ENCODE measurements at regions not wholly inside any gene's neighbourhood (a gene's known extent, or its start where the extent isn't known, plus 50 kb on each side); places are given as distances from the start of the nearest gene placed in this dataset.

DNA sequence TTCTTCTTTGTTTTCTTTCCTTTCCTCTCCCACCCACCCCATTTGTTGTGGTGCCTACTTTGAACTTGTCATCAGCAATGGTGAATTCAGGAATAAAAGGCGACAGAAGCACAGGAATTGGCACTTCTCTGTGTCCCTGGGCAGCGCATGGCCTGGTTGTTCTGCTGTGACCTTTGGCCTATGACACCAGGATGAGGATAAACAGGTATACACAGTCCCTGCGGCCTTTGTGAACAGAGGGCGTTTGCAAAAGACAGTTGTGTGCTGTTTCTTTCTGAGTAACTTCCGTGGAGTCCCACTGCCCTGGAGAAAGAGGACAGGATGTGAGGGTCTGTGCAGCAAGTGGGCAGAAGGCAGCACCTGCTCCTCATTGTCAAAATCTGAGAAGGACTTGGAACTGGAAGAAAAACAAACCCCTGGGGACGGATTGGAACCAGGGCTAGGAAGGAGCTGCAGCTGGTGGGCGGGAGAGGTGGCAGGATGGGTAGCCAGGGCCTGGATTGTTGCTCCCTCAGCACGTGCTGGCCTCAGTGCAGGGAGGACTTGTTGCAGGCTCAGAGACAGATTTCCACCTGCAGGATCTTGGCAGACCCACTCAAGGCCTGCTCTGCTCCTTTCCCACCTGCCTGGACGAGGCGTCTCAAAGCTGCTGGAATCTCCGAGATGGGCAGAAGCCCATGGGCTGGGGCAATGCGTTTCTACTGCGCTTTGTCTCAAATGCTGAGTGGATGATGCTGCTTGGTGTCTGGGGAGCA lies 159.5 kb downstream of the ACKR3 start:
- 81 to 87% (median 83%) methylated on average over 13 of the region's 13 CpGs for WGBS, 3 donors

DNA sequence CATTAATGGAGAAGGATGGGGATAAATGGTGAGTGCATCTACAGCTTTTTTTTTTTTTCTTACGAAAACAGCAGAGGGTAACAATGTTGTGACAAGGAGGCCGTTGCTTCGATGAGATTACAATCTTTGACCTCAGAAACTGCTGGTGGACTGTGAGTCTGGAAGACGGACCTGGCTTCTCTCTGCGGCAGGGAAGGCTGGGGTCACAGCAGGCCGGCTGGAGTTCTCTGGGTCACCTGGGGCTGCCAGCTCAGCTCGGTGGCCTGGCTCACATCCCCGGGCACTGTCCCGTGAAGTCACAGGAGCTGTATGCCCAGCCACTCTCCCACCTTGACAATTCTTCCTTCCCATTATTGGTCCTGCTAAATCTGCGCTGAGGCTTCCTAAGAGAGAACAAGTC lies 160.8 kb downstream of the ACKR3 start:
- H3K27ac ChIP-seq (ENCODE audit: low read depth, low read length) = no peak overlapping the region
- WGBS, 3 donors = 81 to 88% (median 83%) methylated on average over 10 of the region's 10 CpGs

More for the DNA sequence above, 159.5 kb downstream of the ACKR3 start:
- no peak overlapping the region for H3K27ac ChIP-seq (ENCODE audit: low read depth, low read length)

DNA sequence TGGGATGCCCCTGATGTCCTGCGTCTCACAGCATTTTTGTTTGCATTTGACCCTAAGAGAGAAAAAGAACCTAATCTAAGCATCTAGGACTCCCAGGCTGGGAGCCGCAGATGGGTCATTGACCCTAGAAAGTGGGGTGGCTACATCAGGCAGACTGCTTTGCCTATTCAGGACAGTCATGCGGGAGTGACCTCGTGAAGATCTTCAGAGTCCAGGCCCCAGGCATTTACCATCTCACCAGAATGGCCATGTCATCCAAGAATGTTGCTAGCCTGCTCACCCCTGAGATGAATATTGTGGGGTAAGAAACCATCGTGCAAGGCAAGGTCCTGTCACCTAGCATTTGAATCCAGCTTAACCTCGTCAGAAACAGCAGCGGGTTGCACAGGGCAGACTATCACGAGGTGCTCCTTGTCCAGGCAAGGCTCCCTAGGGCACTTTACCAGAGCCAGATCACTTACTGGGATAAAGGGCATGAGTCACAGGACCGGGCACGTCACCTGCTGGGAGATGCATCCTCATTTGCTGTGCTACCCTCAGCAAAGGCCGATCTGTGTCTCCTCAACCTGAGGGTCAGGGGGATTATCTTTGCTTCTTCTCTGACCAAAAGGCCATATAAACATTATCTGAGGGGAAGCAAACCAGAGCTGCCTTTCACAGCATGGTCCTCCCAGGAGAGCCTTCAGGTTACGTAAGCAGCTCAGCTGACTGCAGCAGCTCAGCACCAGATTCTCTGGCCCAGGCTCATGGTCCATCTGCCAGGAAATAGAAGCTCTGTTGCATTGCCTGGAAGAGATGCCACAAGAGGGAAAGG lies 162.3 kb downstream of the ACKR3 start:
- WGBS, 3 donors = 72 to 74% (median 73%) methylated on average over 12 of the region's 12 CpGs
- H3K27ac ChIP-seq (ENCODE audit: low read depth, low read length) = no peak overlapping the region

DNA sequence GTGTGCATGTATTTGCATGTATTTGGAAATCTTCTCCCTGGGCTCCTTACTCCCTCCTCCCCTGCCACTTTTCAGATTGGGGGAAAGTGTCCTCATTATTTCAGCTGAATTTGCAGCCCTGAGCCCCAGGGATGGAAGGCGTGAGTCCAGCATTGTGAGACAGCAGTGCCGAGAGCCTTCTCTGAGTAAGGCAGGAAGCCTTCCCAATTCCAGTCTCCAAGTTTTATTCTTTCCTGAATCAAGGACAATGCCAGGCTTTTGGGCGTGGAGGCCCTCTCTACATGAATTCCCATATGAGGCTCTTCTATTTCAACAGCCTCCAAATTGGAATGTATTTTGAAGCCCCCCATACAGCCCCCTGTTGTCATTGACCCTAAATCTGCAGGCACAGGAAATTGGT lies 163.5 kb downstream of the ACKR3 start:
- WGBS, 3 donors = 65 to 89% (median 75%) methylated on average over 3 of the region's 3 CpGs
- no peak overlapping the region for H3K27ac ChIP-seq (ENCODE audit: low read depth, low read length)

DNA sequence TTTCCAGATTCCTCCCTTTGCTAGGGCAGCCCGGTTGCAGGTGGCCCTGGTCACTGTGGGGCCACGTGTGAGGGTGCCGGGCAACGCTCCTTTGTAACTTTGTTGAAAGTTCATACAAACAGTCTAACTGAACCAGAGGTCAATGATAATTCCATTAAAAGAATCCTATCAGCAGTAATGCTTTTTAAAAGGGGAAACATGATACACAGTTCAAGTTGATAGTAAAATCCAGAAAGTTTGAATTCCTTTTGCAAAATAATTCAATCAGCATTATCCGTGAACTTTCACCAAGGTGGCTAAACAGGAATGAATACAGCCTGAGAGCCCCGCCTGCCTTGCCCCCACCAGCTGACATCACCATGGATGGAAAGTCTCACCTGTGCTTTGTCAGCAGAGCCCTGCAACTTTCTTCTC lies 166.2 kb downstream of the ACKR3 start:
- 70 to 78% (median 78%) methylated on average over 6 of the region's 6 CpGs for WGBS, 3 donors
- no peak overlapping the region for H3K27ac ChIP-seq (ENCODE audit: low read depth, low read length)

DNA sequence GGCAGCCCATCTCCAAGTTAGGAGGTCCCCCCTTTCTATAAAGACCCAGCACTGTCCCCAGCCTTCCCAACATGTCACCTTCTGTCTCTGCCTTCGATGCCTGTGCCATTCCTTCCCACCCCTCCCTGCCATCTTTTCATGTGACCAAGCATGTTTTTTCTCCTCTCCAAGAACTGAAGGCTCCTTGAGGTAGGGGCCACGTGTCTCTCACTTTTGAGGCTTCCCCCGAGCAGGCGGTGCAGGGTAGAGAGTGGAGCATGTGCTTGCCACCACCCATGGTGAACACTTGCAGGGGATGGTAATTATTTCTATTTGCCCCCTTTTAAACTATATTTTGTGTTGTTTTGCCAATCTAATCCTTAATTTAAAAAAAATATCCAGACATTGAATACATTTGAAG lies 168.4 kb downstream of the ACKR3 start:
- H3K27ac ChIP-seq (ENCODE audit: low read depth, low read length) = no peak overlapping the region
- WGBS, 3 donors = 80 to 92% (median 89%) methylated on average over 4 of the region's 4 CpGs

- H3K27ac ChIP-seq (ENCODE audit: low read depth, low read length) = no peak overlapping the region
- WGBS, 3 donors = 60 to 98% (median 96%) methylated on average over 2 of the region's 2 CpGs
Observed at GRCh38 chr2:236738896-236739295, 169.3 kb downstream of the ACKR3 start.

DNA sequence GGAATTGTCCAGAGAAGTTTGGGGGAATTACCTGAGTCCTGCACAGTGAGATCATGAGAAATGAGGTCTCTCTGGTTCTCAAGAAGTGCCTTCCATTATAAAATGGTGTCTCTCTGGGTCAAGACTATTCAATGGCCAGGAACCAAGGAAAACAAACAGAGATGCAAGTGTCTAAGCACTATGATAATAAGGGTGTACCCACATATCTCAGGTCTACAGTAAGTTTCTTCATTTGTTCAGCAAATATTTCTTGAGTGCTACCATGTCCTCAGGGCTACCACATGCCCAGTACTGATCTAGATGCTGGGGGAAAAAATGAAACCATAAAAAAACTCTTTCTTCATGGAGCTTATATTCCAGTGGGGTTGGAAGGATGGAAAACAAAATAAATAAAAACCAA lies 170.0 kb downstream of the ACKR3 start:
- H3K27ac ChIP-seq (ENCODE audit: low read depth, low read length) = no peak overlapping the region

DNA sequence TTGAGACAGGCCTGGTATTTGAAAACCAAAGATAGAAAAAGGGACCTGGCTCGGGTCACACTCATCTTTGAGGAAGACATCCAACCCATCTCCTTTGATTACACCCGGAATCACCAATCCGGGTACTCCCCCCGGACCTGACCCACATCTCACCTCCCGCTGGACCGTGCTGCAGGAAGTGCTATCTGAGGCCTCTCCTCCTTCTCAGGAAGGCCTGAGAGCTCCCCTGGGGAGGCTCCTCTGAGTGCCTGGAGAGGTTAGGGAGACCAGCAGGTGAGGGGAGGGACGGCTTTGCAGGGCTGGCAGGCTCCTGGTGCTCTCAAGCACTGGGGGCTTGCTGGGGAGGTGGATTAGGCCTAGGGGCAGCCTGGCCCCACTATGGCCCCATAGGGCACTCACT lies 170.9 kb downstream of the ACKR3 start:
- no peak overlapping the region for H3K27ac ChIP-seq (ENCODE audit: low read depth, low read length)
- 74 to 76% (median 76%) methylated on average over 7 of the region's 7 CpGs for WGBS, 3 donors

DNA sequence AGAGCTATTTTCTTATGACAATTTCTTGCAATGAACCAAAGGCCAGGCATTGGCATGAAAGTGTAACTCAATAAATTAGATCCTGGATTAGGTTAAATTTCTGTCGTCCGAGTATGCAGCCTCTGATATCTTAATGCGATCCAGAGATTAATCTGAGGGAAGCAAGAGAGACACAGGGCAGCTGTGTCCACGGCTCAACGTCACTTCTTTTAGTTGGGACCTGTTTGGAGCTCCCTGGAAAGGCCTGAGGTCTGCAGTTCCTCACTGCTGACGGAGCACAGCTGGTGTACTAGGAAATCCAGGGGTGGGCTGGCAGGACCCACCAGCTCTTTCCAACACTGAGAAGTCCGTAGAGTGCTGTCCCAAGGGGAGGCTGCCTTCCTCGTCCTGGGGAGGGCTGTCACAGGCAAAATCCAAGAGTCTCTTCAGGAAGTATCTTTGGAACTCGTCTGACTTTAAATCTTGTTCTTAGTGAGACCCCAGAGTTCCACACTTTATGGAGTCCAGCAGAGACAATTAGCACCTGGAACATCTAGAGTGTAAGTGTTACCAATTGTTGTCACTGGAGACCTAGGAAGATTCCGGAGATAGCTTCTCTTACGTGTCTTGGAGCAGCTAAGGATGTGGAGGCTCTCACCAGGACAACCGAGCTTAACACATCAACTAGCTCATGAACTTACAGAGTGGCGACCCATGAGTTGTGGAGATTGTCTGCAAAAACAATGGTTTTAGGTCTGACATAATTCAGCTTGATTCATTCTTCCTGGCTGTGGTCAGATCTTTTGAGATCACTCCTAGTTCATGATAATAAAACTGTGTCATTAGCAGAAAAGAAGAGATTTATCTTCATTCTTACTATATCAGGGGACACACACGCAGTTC lies 173.7 kb downstream of the ACKR3 start:
- WGBS, 3 donors = 73 to 81% (median 74%) methylated on average over 14 of the region's 14 CpGs
- no peak overlapping the region for H3K27ac ChIP-seq (ENCODE audit: low read depth, low read length)

- WGBS, 3 donors = 62 to 66% (median 63%) methylated on average over 1 of the region's 1 CpG
- H3K27ac ChIP-seq (ENCODE audit: low read depth, low read length) = no peak overlapping the region
Observed at GRCh38 chr2:236743921-236744280, 174.3 kb downstream of the ACKR3 start.

DNA sequence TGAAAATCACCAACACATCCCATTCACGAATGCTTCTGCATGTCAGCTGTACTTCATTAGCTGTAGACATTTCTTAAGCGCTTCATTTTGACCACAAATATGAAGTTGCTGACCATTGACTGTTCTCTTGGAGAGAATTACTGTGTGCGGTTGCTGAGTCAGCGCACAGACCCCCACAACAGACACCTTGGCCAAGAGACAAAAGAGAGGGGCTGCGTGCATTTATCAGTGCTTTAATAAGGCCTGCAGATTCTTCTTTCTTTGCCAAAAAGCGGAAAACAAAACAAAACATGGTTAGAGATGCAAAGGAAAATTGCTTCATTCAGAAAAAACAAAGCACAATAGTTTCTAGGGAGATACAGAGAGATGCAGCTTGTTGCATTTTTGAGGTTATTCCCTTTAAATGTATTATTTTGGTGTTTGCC lies 174.7 kb downstream of the ACKR3 start:
- WGBS, 3 donors = 68 to 85% (median 76%) methylated on average over 6 of the region's 6 CpGs
- no peak overlapping the region for H3K27ac ChIP-seq (ENCODE audit: low read depth, low read length)

- 89 to 96% (median 92%) methylated on average over 1 of the region's 1 CpG for WGBS, 3 donors
- H3K27ac ChIP-seq (ENCODE audit: low read depth, low read length) = no peak overlapping the region
Observed at GRCh38 chr2:236744716-236745115, 175.1 kb downstream of the ACKR3 start.

- WGBS, 3 donors = 63 to 81% (median 81%) methylated on average over 5 of the region's 5 CpGs
- H3K27ac ChIP-seq (ENCODE audit: low read depth, low read length) = no peak overlapping the region
Observed at GRCh38 chr2:236745420-236746210, 176.0 kb downstream of the ACKR3 start.

GRCh38 chr2:236746833-236747232 lies 177.2 kb downstream of the ACKR3 start:
- WGBS, 3 donors = 90 to 96% (median 95%) methylated on average over 11 of the region's 11 CpGs
- no peak overlapping the region for H3K27ac ChIP-seq (ENCODE audit: low read depth, low read length)

- WGBS, 3 donors = 91 to 96% (median 93%) methylated on average over 7 of the region's 7 CpGs
- H3K27ac ChIP-seq (ENCODE audit: low read depth, low read length) = no peak overlapping the region
Observed at GRCh38 chr2:236747426-236747825, 177.8 kb downstream of the ACKR3 start.

GRCh38 chr2:236747925-236748324 lies 178.3 kb downstream of the ACKR3 start:
- H3K27ac ChIP-seq (ENCODE audit: low read depth, low read length) = no peak overlapping the region
- 82 to 88% (median 85%) methylated on average over 5 of the region's 5 CpGs for WGBS, 3 donors

- 18 to 75% (median 26%) methylated on average over 9 of the region's 9 CpGs for WGBS, 3 donors
- no peak overlapping the region for H3K27ac ChIP-seq (ENCODE audit: low read depth, low read length)
Observed at GRCh38 chr2:236748385-236748784, 178.8 kb downstream of the ACKR3 start.
